GM23338 (cell line): ENCODE measurements at regions not wholly inside any gene's neighbourhood (a gene's known extent, or its start where the extent isn't known, plus 50 kb on each side); places are given as distances from the start of the nearest gene placed in this dataset.

ENCODE experiments used
- ATAC-seq: fragments of 200-7000 bp; cut with Tn5 transposase; 3 replicates; pipeline ENCODE4 v1.9.1; 2020
- DNase-seq: peaks from one replicate; pipeline ENCODE4 v3.0.0-alpha.2; 2015; ENCODE audit warnings: low spot score
- H2AFZ ChIP-seq: fragments of 200-600 bp; sonication (generic); 2 replicates; pipeline ENCODE4 v1.8.0; 2016; ENCODE audit warnings: antibody characterized with exemption, mild to moderate bottlenecking, moderate library complexity
- H3F3A ChIP-seq: fragments of 200-600 bp; sonication (generic); replicated peaks from 2 replicates; pipeline ENCODE4 v1.8.0; 2017; ENCODE audit warnings: antibody characterized with exemption, mixed run types, low read depth
- H3K27ac ChIP-seq: fragments of 200-600 bp; sonication (generic); 2 replicates; pipeline ENCODE4 v1.6.1; 2016; ENCODE audit warnings: low read depth
- H3K27me3 ChIP-seq: fragments of 200-600 bp; sonication (generic); 2 replicates; pipeline ENCODE4 v1.8.0; 2016; ENCODE audit warnings: mild to moderate bottlenecking, mixed run types, moderate library complexity; ENCODE audit not compliant: insufficient read depth
- H3K36me3 ChIP-seq: fragments of 200-600 bp; sonication (generic); 2 replicates; pipeline ENCODE4 v1.8.0; 2016; ENCODE audit warnings: mild to moderate bottlenecking; ENCODE audit not compliant: insufficient read depth
- H3K4me1 ChIP-seq: fragments of 200-600 bp; sonication (generic); 2 replicates; pipeline ENCODE4 v1.8.0; 2016; ENCODE audit warnings: mild to moderate bottlenecking, moderate library complexity; ENCODE audit not compliant: insufficient read depth
- H3K4me2 ChIP-seq: fragments of 200-600 bp; sonication (generic); 2 replicates; pipeline ENCODE4 v1.7.1; 2017; ENCODE audit warnings: mixed run types
- H3K4me3 ChIP-seq: fragments of 200-600 bp; sonication (generic); 2 replicates; pipeline ENCODE4 v1.6.1; 2016; ENCODE audit warnings: mixed run types
- H3K79me2 ChIP-seq: fragments of 200-600 bp; sonication (generic); replicated peaks from 2 replicates; pipeline ENCODE4 v1.8.0; 2017; ENCODE audit warnings: mild to moderate bottlenecking; ENCODE audit not compliant: insufficient read depth
- H3K9me2 ChIP-seq: fragments of 200-600 bp; sonication (generic); 2 replicates; pipeline ENCODE4 v1.8.0; 2017; ENCODE audit not compliant: insufficient read depth
- H4K20me1 ChIP-seq: fragments of 200-600 bp; sonication (generic); replicated peaks from 2 replicates; pipeline ENCODE4 v1.8.0; 2017; ENCODE audit warnings: mild to moderate bottlenecking; ENCODE audit not compliant: insufficient read depth
- H3K27ac Mint-ChIP-seq: 2 replicates; pipeline ENCODE4 v1.8.0; 2020; ENCODE audit warnings: inconsistent platforms, mild to moderate bottlenecking, moderate library complexity, mixed read lengths
- H3K27me3 Mint-ChIP-seq: 3 replicates; pipeline ENCODE4 v1.8.0; 2022; ENCODE audit warnings: low read depth, mild to moderate bottlenecking, moderate library complexity, mixed read lengths, inconsistent platforms; ENCODE audit not compliant: insufficient read depth, poor library complexity
- H3K36me3 Mint-ChIP-seq: 3 replicates; pipeline ENCODE4 v1.8.0; 2021; ENCODE audit warnings: low read depth, mild to moderate bottlenecking, inconsistent platforms, moderate library complexity, mixed read lengths
- H3K4me1 Mint-ChIP-seq: 3 replicates; pipeline ENCODE4 v1.8.0; 2020; ENCODE audit warnings: mild to moderate bottlenecking, inconsistent platforms, mixed read lengths
- H3K4me3 Mint-ChIP-seq: 3 replicates; pipeline ENCODE4 v1.8.0; 2021; ENCODE audit warnings: moderate library complexity, mild to moderate bottlenecking, inconsistent platforms, mixed read lengths
- H3K9me3 Mint-ChIP-seq: 3 replicates; pipeline ENCODE4 v1.8.0; 2020; ENCODE audit warnings: moderate library complexity, mild to moderate bottlenecking, inconsistent platforms, mixed read lengths
- EZH2 ChIP-seq: fragments of 200-600 bp; sonication (generic); IDR thresholded peaks from one replicate; pipeline ENCODE4 v1.8.0; 2017; ENCODE audit warnings: antibody characterized with exemption, mild to moderate bottlenecking, low read depth; ENCODE audit not compliant: unreplicated experiment
- EZH2phosphoT487 ChIP-seq: fragments of 200-600 bp; sonication (generic); IDR thresholded peaks from one replicate; pipeline ENCODE4 v1.8.1; 2018; ENCODE audit warnings: antibody characterized with exemption; ENCODE audit not compliant: unreplicated experiment
- JUNB ChIP-seq: IDR thresholded peaks from one replicate; pipeline ENCODE4 v1.6.1; 2016; ENCODE audit warnings: antibody characterized with exemption; ENCODE audit not compliant: unreplicated experiment
- NANOG ChIP-seq: IDR thresholded peaks from 2 replicates; pipeline ENCODE4 v1.6.1; 2016; ENCODE audit warnings: antibody characterized with exemption, borderline replicate concordance
- STAT1 ChIP-seq: IDR thresholded peaks from one replicate; pipeline ENCODE4 v1.6.1; 2016; ENCODE audit warnings: antibody characterized with exemption; ENCODE audit not compliant: unreplicated experiment
- ZNF331 ChIP-seq: fragments of 250-450 bp; sonication (Bioruptor Pico); IDR thresholded peaks from 2 replicates; pipeline ENCODE4 v1.5.0; 2020; ENCODE audit warnings: low read depth, mild to moderate bottlenecking, moderate library complexity
- TF ChIP-seq, protein P1 (sequence below): fragments of 250-450 bp; sonication (Bioruptor Pico); IDR thresholded peaks from 2 replicates; pipeline ENCODE4 v1.5.0; 2020; ENCODE audit warnings: mild to moderate bottlenecking, moderate library complexity
- TF ChIP-seq, protein P2 (sequence below): IDR thresholded peaks from 2 replicates; pipeline ENCODE4 v1.6.1; 2016; ENCODE audit warnings: antibody characterized with exemption

DNA sequence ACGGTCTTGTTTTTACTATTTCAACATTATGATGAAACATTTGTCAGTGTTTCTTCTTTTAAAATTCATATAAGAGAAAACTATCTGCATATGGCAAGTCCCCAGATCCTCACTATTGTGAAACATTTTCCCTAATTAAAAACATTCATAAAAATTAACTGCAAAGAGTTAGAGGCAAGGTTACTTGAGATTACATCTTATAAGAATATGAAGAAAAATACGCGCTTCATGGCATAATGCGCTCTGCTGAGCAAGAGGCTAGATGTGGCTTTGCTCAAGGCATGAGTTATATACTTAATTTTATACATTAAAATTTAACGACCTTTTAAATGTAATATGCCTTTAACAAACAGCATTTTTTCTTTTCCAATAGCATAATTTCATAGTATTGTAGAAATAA lies 166.4 kb upstream of the RPRM start (continued):
- TF ChIP-seq ZNF331, result no peak
- TF ChIP-seq, protein P1, sequence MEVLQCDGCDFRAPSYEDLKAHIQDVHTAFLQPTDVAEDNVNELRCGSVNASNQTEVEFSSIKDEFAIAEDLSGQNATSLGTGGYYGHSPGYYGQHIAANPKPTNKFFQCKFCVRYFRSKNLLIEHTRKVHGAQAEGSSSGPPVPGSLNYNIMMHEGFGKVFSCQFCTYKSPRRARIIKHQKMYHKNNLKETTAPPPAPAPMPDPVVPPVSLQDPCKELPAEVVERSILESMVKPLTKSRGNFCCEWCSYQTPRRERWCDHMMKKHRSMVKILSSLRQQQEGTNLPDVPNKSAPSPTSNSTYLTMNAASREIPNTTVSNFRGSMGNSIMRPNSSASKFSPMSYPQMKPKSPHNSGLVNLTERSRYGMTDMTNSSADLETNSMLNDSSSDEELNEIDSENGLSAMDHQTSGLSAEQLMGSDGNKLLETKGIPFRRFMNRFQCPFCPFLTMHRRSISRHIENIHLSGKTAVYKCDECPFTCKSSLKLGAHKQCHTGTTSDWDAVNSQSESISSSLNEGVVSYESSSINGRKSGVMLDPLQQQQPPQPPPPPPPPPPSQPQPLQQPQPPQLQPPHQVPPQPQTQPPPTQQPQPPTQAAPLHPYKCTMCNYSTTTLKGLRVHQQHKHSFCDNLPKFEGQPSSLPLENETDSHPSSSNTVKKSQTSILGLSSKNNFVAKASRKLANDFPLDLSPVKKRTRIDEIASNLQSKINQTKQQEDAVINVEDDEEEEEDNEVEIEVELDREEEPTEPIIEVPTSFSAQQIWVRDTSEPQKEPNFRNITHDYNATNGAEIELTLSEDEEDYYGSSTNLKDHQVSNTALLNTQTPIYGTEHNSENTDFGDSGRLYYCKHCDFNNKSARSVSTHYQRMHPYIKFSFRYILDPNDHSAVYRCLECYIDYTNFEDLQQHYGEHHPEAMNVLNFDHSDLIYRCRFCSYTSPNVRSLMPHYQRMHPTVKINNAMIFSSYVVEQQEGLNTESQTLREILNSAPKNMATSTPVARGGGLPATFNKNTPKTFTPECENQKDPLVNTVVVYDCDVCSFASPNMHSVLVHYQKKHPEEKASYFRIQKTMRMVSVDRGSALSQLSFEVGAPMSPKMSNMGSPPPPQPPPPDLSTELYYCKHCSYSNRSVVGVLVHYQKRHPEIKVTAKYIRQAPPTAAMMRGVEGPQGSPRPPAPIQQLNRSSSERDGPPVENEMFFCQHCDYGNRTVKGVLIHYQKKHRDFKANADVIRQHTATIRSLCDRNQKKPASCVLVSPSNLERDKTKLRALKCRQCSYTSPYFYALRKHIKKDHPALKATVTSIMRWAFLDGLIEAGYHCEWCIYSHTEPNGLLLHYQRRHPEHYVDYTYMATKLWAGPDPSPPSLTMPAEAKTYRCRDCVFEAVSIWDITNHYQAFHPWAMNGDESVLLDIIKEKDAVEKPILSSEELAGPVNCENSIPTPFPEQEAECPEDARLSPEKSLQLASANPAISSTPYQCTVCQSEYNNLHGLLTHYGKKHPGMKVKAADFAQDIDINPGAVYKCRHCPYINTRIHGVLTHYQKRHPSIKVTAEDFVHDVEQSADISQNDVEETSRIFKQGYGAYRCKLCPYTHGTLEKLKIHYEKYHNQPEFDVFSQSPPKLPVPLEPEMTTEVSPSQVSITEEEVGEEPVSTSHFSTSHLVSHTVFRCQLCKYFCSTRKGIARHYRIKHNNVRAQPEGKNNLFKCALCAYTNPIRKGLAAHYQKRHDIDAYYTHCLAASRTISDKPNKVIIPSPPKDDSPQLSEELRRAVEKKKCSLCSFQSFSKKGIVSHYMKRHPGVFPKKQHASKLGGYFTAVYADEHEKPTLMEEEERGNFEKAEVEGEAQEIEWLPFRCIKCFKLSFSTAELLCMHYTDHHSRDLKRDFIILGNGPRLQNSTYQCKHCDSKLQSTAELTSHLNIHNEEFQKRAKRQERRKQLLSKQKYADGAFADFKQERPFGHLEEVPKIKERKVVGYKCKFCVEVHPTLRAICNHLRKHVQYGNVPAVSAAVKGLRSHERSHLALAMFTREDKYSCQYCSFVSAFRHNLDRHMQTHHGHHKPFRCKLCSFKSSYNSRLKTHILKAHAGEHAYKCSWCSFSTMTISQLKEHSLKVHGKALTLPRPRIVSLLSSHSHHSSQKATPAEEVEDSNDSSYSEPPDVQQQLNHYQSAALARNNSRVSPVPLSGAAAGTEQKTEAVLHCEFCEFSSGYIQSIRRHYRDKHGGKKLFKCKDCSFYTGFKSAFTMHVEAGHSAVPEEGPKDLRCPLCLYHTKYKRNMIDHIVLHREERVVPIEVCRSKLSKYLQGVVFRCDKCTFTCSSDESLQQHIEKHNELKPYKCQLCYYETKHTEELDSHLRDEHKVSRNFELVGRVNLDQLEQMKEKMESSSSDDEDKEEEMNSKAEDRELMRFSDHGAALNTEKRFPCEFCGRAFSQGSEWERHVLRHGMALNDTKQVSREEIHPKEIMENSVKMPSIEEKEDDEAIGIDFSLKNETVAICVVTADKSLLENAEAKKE (CRISPR knock-in tag), result no peak
- TF ChIP-seq EZH2, result no peak

DNA sequence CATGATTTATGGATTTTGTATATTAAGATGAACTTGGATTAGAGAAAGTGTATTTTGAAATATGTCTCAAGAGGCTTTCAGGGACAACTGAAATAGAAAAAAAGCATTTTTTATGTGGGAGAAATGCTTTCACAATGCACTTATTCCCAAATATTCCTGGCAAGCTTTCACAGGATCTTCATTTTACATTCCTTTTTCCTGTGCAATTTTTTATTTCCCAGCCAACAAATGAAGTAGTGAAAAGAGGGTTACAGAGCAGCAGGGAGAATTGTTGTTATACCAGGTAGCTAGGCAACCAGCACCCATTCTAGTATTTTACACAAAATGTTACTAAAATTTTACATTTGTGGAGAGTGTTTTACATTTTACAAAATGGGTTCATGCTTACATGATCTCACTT lies 167.0 kb upstream of the RPRM start:
- Histone ChIP-seq H3K79me2 (no peaks in the 10 kb centered on the region), H3K27me3 (no peaks in the 10 kb centered on the region), H2AFZ (no peak overlapping the region), H3F3A (no peaks in the 10 kb centered on the region), H3K36me3 (no peaks in the 10 kb centered on the region), H3K9me2 (no peaks in the 10 kb centered on the region), H3K4me1 (no peaks in the 10 kb centered on the region), H3K4me2 (no peak overlapping the region), H4K20me1 (no peaks in the 10 kb centered on the region), H3K4me3 (no peak overlapping the region), H3K27ac (no peak overlapping the region)
- Mint-ChIP-seq H3K27me3 (no peaks in the 10 kb centered on the region), H3K36me3 (no peaks in the 10 kb centered on the region), H3K9me3 (peaks cover 7% of the 10 kb centered on the region; the same call in 2 of the 3 replicates), H3K4me1 (no peaks in the 10 kb centered on the region), H3K27ac (no peak overlapping the region), H3K4me3 (no peak overlapping the region)
- ATAC-seq (no peak), DNase-seq (no peak)
- TF ChIP-seq NANOG, result no peak
- TF ChIP-seq JUNB, result no peak

DNA sequence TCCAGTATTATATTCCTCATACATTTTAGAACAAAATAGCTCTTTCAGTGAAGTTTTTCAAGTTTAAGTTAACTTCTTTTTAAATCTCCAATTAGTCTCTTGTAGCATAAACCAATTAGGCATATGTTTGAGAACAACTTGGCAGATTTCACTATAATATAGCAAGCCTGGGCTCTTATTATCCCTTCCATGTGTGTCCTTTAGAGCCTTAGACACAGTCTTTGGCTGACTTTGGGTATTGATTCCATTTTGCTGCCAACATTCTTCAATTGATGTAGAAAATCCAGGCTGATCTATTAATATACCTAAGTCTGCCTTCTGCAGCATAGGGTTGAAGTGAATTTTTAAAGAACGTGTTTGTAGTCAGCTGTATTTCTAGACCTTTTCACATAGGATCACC lies 179.1 kb upstream of the RPRM start:
- Histone ChIP-seq H3K79me2 (no peaks in the 10 kb centered on the region), H3F3A (no peaks in the 10 kb centered on the region), H3K36me3 (no peaks in the 10 kb centered on the region), H4K20me1 (no peaks in the 10 kb centered on the region), H3K4me1 (no peaks in the 10 kb centered on the region), H3K4me3 (no peak overlapping the region), H3K27ac (no peak overlapping the region), H3K9me2 (no peaks in the 10 kb centered on the region), H3K27me3 (no peaks in the 10 kb centered on the region), H2AFZ (no peak overlapping the region), H3K4me2 (no peak overlapping the region)
- Mint-ChIP-seq H3K27me3 (no peaks in the 10 kb centered on the region), H3K27ac (no peak overlapping the region), H3K9me3 (peaks cover under 1% of the 10 kb centered on the region; the same call in 1 of the 3 replicates), H3K4me3 (no peak overlapping the region), H3K4me1 (peaks cover 3% of the 10 kb centered on the region; the same call in 1 of the 3 replicates), H3K36me3 (no peaks in the 10 kb centered on the region)
- ATAC-seq (no peak), DNase-seq (no peak)
- TF ChIP-seq, protein P2, sequence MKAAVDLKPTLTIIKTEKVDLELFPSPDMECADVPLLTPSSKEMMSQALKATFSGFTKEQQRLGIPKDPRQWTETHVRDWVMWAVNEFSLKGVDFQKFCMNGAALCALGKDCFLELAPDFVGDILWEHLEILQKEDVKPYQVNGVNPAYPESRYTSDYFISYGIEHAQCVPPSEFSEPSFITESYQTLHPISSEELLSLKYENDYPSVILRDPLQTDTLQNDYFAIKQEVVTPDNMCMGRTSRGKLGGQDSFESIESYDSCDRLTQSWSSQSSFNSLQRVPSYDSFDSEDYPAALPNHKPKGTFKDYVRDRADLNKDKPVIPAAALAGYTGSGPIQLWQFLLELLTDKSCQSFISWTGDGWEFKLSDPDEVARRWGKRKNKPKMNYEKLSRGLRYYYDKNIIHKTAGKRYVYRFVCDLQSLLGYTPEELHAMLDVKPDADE, result no peak
- TF ChIP-seq EZH2phosphoT487 (no peak), STAT1 (no peak), JUNB (no peak)
